NOMO-1 treated with dmso at 0.1 percent for 144 hours (cell line): ENCODE measurements at regions not wholly inside any gene's neighbourhood (a gene's known extent, or its start where the extent isn't known, plus 50 kb on each side); places are given as distances from the start of the nearest gene placed in this dataset.

Experiments
- DNase-seq: peaks from one replicate; lab custom pipeline; 2025; ENCODE audit not compliant: unreplicated experiment; lab: John Stamatoyannopoulos, UW

- DNase-seq = no peak
These were observed 263.8 kb downstream of the PTPRC start for GRCh38 chr1:198902655-198903054.

DNA sequence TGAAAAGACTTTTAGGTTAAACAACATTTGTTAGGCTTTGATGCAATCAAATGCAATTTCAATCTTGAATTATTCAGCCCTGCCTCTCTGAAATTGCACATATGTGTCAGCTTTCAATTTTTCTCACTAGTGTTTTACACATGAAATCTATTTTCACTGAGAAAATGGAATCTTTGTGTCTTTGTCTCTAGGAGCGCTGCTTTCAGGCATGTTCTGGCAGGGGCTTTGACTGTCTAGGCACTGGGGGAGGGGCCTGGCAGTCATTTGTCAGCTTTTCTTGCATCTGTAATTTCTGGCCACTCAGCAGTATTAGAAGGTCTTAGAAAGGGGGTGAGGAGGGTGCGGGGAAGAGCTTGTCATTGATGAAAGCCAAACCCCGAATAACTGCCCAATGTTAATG, 264.4 kb downstream of the PTPRC start:
- no peak for DNase-seq

GRCh38 chr1:198903621-198904020, 264.8 kb downstream of the PTPRC start:
- no peak for DNase-seq

- no peak for DNase-seq
These were observed 265.5 kb downstream of the PTPRC start for GRCh38 chr1:198904321-198904720.

DNA sequence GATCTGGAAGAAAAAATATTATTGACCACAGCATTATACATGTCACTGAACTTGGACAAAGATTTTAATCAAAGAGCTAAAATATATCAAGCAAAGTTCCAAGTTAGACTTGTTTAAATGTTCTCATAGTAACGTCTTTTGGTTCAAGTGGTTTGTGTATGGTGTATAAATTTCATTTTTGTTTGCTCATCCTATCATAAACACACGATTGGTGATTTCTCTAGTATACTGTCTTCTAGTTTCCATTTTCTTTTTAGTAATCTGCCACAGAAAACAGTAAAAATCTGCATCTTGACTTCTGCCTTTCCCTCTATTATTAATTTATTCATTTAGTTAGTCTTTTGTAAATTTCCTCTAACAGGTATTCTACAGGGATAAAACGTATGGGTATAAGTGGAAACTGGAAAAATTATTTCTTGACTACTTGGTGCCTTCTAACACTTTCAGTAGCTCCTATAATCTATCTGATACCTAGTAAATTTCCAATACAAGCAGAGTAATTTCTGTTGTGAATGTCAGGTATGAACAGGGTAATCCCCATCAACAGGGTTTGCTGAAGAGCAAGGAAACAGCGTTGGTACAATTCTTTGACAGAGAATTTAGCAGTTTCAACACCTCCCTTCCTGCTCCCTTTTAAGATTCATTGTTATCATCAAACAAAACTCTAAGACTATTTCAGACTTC, 268.0 kb downstream of the PTPRC start:
- DNase-seq = no peak

- no peak for DNase-seq
These were observed 268.5 kb downstream of the PTPRC start for GRCh38 chr1:198907423-198907746.

DNA sequence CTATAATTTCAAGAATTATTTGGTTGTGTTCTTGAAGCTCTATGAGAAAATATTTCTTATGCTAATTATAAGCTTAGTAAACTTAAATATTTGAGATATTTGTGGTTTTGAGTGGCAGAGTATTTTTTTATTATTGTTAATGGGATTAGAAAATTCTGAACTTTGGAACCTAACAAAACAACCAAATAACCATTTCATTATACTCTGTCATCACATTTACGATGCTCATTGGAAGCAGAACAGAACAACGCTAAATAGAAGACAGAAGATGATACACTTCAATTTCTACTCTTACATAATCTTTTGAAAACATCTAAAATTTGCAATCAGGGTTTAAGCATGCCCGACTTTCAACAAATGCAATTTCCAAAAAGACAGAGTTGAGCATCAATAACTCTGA, 270.2 kb downstream of the PTPRC start:
- no peak for DNase-seq

GRCh38 chr1:198909973-198910372, 271.1 kb downstream of the PTPRC start:
- no peak for DNase-seq

DNA sequence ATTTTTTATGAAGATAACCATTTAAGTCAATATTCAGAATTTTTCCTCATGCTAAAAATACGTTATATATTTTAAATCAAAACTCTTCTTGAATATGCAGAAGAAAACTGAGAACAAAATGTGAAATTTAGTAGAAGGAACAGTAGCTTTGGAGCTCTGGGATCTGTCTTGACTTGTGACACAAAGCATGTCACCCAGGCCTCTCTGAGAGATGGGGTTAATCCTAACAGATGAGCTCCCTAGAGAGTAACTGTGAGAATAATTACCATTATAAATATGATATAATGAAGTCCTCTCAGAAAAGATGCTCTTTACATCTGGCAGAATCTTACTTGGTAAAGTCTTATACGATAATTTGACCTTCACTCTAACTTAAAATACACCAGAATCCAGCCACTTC, 272.0 kb downstream of the PTPRC start:
- DNase-seq = no peak

- DNase-seq = no peak
These were observed 273.2 kb downstream of the PTPRC start for GRCh38 chr1:198912046-198912445.

- DNase-seq = no peak
These were observed 274.8 kb downstream of the PTPRC start for GRCh38 chr1:198913667-198914066.

DNA sequence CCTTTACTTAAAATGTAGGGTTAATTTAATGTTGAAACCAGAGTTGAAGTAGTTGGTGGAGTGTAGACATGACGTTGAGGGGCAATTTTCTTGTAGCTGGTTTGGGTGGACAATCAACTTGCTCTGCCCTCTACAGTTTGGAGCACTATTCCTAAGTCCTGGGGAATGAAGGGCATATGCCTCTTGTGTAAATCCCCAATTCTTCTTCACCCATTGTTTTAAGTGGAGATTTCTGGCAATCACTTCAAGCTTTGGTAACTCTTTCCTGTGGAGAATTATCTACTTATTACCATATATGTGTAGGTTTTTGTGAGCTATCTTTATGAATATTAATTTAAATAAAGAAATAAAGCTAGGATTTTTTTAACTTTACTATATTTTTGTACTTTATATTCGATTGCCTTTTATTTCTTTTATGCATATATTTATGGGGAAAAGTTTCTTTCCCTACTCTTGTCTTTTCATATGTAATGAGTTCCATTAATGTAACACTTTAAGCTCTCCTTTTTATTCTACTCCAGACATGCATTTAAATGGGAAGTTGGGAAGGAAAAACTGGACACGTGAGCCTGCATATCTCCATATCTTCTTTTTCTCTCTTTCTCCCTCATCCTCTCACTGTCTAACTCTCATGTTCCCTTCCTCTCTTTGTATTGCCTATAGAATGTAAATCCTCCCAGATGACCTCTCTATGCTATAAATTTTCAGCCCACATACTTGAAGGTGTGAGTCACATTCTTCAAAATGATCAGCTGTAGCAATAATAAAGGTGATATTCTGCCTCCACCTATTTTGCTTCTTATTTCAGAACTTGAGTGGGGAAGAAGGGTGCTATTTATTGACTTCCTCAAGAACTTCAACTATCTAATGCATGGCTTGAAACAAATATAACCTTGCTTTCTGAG, 276.7 kb downstream of the PTPRC start:
- no peak for DNase-seq

DNA sequence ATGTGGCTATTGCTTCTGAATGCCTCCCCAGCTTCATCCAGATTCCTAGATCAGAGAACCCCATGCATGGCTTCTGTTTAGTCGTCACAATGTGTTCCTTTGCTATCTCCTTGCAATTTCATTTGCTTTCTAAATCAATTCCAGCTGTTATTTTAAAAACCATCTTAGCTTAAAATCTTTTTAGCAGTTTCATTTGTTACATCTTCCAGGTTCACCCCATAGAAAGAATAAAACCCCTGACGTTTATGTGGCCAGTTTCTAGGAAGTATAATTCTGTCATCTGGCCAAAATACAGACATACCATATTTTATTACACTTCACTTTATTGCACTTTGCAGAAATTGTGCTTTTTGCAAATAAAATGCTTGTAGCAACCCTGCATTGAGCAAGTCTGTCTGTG, 278.4 kb downstream of the PTPRC start:
- DNase-seq = no peak

GRCh38 chr1:198918920-198919319, 280.1 kb downstream of the PTPRC start:
- DNase-seq = no peak

DNA sequence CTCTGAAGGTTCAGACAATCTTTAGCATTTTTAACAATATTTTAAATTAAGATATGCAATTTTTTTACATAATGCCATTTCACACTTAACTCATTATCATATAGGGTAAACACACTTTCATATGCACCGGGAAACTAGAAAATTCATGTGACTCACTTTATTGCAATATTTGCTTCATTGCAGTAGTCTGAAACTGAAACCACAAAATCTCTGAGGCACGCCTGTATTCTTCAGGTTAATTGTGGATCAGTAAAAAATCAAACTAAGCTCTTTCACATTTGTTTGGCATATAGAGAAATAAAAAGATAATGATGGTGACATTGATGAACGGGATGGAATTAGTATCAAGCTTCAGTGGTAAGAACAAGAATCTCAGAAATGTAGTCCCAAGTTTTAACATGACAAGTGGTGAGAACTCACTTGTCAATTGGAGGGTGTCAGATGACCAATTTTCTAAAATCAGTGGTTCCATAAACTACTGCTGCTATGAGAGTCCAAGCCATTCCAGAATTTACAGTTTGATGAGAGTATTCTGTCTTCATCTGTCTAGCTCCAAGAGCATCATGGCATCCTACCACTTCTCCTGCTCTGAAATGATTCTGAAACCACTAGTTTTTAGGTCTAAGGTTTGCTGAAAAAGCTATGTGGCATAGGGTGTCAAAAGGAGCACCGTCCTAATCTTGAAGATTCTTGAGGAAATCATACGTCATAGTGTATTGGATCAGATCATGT, 281.0 kb downstream of the PTPRC start:
- DNase-seq = peak; percentile 34

DNA sequence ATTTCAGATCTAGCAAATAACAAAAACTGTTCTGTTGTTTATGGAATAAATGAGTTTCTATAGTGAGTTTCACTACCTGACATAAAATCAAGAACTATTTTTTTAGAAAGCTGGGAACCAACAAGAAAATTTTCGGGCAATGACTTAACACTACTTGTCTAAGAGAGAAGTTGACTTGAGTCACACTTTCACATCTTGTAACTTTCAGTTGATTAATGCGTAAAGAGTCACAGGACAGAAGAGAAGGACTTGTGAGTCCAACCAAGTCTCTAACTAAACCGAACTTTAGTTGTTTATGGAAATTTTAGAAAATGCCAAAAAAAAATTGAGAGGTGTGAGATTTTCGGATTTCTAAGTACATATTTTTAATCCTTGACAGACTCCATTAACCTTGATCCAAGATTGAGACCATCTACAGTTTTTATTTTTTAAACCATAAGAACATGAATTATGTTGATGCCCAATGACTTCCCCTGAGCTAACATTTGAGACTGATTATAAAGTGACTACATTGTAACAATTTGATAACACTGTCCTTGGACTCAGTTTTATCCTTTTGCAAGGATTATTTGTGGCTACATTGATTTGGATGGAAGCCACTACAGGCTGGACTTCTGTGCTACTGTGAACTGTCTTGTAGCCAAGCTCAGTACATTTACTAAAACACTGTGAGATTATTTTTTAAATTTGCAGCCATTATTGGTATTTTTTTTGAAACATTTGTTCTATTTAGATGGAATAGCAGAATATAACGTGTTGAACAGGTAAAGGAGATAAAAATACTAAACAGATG, 284.0 kb downstream of the PTPRC start:
- peak; percentile 63 for DNase-seq

GRCh38 chr1:198923993-198924392, 285.2 kb downstream of the PTPRC start:
- DNase-seq = no peak

DNA sequence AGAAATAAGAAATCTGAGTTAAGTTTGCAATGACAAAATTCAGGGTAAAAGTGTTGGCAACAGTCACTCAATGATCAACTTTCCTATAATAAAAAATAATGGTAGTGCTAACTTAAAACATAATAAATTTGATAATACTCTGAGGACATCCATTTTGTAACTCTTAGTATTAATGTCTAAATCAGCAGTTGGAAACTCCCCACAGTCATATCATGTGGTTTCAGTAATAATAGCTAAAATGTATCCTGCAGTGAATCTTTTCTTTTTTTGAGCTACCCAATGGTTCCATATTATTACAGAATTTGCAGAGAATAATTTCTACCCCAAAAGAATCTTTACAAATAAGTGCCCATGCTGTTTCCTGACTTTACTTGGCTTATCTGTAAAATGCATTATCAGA, 286.7 kb downstream of the PTPRC start:
- DNase-seq = no peak

DNA sequence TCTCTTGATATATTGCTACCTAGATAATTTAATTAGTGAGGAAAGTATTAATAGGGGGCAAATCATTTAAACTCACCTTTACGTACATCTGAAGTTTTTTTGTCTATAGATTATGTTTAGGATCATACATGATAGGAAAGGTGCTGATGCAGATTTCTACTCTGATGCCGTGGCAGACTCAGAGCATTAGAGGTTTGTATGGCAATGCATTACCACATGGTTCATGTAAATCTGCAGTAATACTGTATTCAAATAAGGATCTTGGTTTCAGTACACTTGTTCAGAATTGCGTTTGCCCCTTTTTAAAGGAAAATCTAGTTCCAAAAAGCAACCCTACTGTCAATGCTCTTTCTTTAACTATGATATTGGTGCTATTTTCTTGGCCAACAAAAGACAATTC, 288.3 kb downstream of the PTPRC start:
- DNase-seq = no peak

DNA sequence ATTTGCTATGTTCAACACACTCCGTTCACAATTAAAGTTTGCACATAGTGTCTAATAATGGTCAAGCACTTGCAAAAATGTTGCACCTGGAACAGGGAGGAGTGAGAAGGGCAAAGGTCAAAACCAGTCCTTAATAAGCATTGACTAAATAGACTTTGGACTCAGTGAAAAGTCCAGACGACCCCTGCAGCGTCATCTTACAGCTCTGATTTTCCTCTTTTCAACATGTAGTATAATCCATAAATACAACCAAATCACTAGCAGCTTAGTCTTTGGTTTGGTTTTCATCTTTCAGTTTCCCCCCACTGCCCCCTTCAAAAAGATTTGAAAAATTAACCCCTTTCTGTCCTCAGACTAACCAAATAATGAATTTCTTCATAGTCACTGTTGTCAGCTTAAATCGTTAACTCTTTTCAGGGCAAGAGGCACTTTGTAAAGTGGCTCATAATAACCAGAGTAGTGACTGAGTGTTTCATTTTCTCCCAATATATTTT, 290.3 kb downstream of the PTPRC start:
- no peak for DNase-seq
